ENCODE measurements at regions not wholly inside any gene's neighbourhood (a gene's known extent, or its start where the extent isn't known, plus 50 kb on each side); places are given as distances from the start of the nearest gene placed in this dataset.

DNA sequence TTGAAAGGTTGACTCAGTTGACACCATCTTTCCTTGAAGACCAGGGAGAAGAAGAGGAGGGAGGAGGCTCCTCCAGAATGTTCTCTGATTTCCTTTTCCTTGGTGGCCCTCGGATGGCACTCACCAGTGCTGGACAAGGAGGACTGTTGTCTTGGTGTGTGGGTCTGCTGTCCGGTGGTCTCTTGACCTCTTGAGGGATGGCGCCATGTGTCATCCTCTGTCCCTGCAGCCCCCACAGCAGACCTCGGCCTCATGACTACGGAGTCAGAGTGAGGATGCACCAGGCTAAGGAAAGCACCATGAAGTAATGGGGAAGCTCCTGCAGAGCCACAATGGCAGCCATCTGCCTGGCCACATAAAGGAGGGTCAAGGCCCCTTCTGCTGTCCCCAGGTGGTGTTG, 475.0 kb downstream of the GLRX3 start:
- no peak overlapping the region for H3K4ac ChIP-seq (ENCODE audit: low read depth, low read length)
- WGBS, 2 experiments (ENCODE audit: extremely low coverage in 2 of 2, insufficient read length in 1 of 2): 20% methylated on average over 1 of the region's 5 CpGs; no CpG with 5 or more reads in 1 of the 2 experiments
- no peak overlapping the region for H3K18ac ChIP-seq (ENCODE audit: low read depth, low read length)
- no peak overlapping the region for H3K4me2 ChIP-seq (ENCODE audit: low read depth, low read length)
- no peak overlapping the region for H3K23ac ChIP-seq (ENCODE audit: low read depth, low read length)
- H2AK5ac ChIP-seq (ENCODE audit: low read depth, low read length): no peak overlapping the region
- H4K5ac ChIP-seq (ENCODE audit: low read depth, low read length): no peak overlapping the region
- H2BK15ac ChIP-seq (ENCODE audit: low read depth, low read length): no peak overlapping the region
- dilution Hi-C loops (cut with HindIII; ENCODE audit: low sequenced_read_pairs, unreplicated experiment) (no loop called here), in situ Hi-C loops (cut with MboI; ENCODE audit: low sequenced_read_pairs) (no loop called here), intact Hi-C loops (cut with micrococcal nuclease) (no loop called here)
- no peak for DNase-seq
- ChIA-PET CTCF (no interaction called here), POLR2A (ENCODE audit: unreplicated experiment) (no interaction called here)
- H3K56ac ChIP-seq (ENCODE audit: extremely low read depth, insufficient read depth, low read length): no peak overlapping the region
- no peak overlapping the region for H2BK5ac ChIP-seq (ENCODE audit: low read depth, low read length, poor library complexity, severe bottlenecking)
- ATAC-seq (ENCODE audit: low read depth): no peak
- H4K20me1 ChIP-seq (ENCODE audit: insufficient read depth, low read length): no peaks in the 10 kb centered on the region
- H3K4me1 ChIP-seq (ENCODE audit: control insufficient read depth, insufficient read depth, low read length): no peaks in the 10 kb centered on the region
- H3K36me3 ChIP-seq (ENCODE audit: control insufficient read depth, insufficient read depth, low read length): no peaks in the 10 kb centered on the region
- H3K9me3 ChIP-seq (ENCODE audit: control insufficient read depth, insufficient read depth, low read length): peaks cover 29% of the 10 kb centered on the region
- TF ChIP-seq POLR2A (IDR thresholded peaks at IDR 0.05; ENCODE audit: low read depth, low read length): no peak
- TF ChIP-seq CEBPB (IDR thresholded peaks at IDR 0.05; ENCODE audit: low read depth, low read length): no peak
- TF ChIP-seq CHD1 (IDR thresholded peaks at IDR 0.05; ENCODE audit: low read depth, low read length): no peak
- no peak for TF ChIP-seq SMC3 (IDR thresholded peaks at IDR 0.05; ENCODE audit: low read depth, low read length)
- TF ChIP-seq RAD21 (IDR thresholded peaks at IDR 0.05; ENCODE audit: low read length): no peak
- TF ChIP-seq, protein P1, sequence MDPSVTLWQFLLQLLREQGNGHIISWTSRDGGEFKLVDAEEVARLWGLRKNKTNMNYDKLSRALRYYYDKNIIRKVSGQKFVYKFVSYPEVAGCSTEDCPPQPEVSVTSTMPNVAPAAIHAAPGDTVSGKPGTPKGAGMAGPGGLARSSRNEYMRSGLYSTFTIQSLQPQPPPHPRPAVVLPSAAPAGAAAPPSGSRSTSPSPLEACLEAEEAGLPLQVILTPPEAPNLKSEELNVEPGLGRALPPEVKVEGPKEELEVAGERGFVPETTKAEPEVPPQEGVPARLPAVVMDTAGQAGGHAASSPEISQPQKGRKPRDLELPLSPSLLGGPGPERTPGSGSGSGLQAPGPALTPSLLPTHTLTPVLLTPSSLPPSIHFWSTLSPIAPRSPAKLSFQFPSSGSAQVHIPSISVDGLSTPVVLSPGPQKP (IDR thresholded peaks at IDR 0.05; ENCODE audit: borderline replicate concordance, low read depth, low read length): no peak
- TF ChIP-seq MXI1 (IDR thresholded peaks at IDR 0.05; ENCODE audit: borderline replicate concordance, low read depth, low read length): no peak
- TF ChIP-seq RCOR1 (IDR thresholded peaks at IDR 0.05; ENCODE audit: insufficient replicate concordance, low read length): no peak
- TF ChIP-seq, protein P2, sequence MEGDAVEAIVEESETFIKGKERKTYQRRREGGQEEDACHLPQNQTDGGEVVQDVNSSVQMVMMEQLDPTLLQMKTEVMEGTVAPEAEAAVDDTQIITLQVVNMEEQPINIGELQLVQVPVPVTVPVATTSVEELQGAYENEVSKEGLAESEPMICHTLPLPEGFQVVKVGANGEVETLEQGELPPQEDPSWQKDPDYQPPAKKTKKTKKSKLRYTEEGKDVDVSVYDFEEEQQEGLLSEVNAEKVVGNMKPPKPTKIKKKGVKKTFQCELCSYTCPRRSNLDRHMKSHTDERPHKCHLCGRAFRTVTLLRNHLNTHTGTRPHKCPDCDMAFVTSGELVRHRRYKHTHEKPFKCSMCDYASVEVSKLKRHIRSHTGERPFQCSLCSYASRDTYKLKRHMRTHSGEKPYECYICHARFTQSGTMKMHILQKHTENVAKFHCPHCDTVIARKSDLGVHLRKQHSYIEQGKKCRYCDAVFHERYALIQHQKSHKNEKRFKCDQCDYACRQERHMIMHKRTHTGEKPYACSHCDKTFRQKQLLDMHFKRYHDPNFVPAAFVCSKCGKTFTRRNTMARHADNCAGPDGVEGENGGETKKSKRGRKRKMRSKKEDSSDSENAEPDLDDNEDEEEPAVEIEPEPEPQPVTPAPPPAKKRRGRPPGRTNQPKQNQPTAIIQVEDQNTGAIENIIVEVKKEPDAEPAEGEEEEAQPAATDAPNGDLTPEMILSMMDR (conservative IDR thresholded peaks at IDR 0.05; ENCODE audit: low read depth, low read length): no peak
- TF ChIP-seq RFX5 (IDR thresholded peaks at IDR 0.05; ENCODE audit: low read depth, low read length): no peak
- no peak for TF ChIP-seq FOS (IDR thresholded peaks at IDR 0.05; ENCODE audit: low read depth, low read length)
- TF ChIP-seq BHLHE40 (IDR thresholded peaks at IDR 0.05; ENCODE audit: low read depth, low read length): no peak
- TF ChIP-seq MAZ (IDR thresholded peaks at IDR 0.05; ENCODE audit: borderline replicate concordance, low read depth, low read length): no peak
- TF ChIP-seq, protein P3, sequence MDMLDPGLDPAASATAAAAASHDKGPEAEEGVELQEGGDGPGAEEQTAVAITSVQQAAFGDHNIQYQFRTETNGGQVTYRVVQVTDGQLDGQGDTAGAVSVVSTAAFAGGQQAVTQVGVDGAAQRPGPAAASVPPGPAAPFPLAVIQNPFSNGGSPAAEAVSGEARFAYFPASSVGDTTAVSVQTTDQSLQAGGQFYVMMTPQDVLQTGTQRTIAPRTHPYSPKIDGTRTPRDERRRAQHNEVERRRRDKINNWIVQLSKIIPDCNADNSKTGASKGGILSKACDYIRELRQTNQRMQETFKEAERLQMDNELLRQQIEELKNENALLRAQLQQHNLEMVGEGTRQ (IDR thresholded peaks at IDR 0.05; ENCODE audit: low read depth, low read length): no peak
- no peak for TF ChIP-seq NFE2L2 (IDR thresholded peaks at IDR 0.05; ENCODE audit: low read depth, low read length)
- no peak for TF ChIP-seq MAFK (IDR thresholded peaks at IDR 0.05; ENCODE audit: low read depth, low read length)
- no peak overlapping the region for H3K4me3 ChIP-seq (ENCODE audit: insufficient read depth, low read depth, low read length)
- no peaks in the 10 kb centered on the region for H3K79me1 ChIP-seq (ENCODE audit: low read depth in 1 of 2, low read length in 2 of 2)
- H2BK20ac ChIP-seq (ENCODE audit: low read depth, low read length): no peak overlapping the region
- no TSS peak for BruUV-seq (replicated peaks)
- H3K14ac ChIP-seq (replicated peaks; ENCODE audit: low read depth, low read length): no peak overlapping the region
- H4K8ac ChIP-seq (ENCODE audit: low read depth in 2 of 2, low read length in 2 of 2): no peak overlapping the region
- H2AFZ ChIP-seq (replicated peaks; ENCODE audit: low read length, poor library complexity): no peak overlapping the region
- no peak overlapping the region for H3K9ac ChIP-seq (ENCODE audit: low read depth, low read length)
- H2BK120ac ChIP-seq (ENCODE audit: low read depth, low read length): no peak overlapping the region
- H3K27me3 ChIP-seq (ENCODE audit: control insufficient read depth, insufficient read depth, low read length): no peaks in the 10 kb centered on the region
- H4K91ac ChIP-seq (ENCODE audit: insufficient read depth, low read depth, low read length): no peak overlapping the region
- H3K27ac ChIP-seq (ENCODE audit: insufficient read depth, low read length): no peak overlapping the region
- H3K9me1 ChIP-seq (ENCODE audit: insufficient read depth, low read length): no peaks in the 10 kb centered on the region
- H2AK9ac ChIP-seq (replicated peaks; ENCODE audit: low read depth, low read length, poor library complexity): no peak overlapping the region
